K562 (cell line): ENCODE measurements at regions not wholly inside any gene's neighbourhood (a gene's known extent, or its start where the extent isn't known, plus 50 kb on each side); places are given as distances from the start of the nearest gene placed in this dataset.

Experiments used
- CEBPB ChIP-seq: fragments of 450-650 bp; IDR thresholded peaks from 2 replicates; pipeline ENCODE4 v1.6.1; 2016; ENCODE audit warnings: missing genetic modification characterization, missing compliant biosample characterization
- CTCF ChIP-seq, 3 experiments: IDR thresholded peaks in 2 of 3; conservative IDR thresholded peaks in 1 of 3; 2 replicates each; pipeline ENCODE4 v1.5.1; 2011 to 2012; ENCODE audit warnings: low read length in 3 of 3, mild to moderate bottlenecking in 3 of 3, control low read depth in 2 of 3, improper control_type of control experiment in 1 of 3, inconsistent platforms in 1 of 3, low read depth in 1 of 3, mixed read lengths in 1 of 3, moderate library complexity in 1 of 3; ENCODE audit not compliant: insufficient read depth in 2 of 3
- EZH2 ChIP-seq: IDR thresholded peaks from 2 replicates; pipeline ENCODE4 v1.6.1; 2012; ENCODE audit warnings: low read depth, mild to moderate bottlenecking, inconsistent platforms, low read length, borderline replicate concordance
- GMEB1 ChIP-seq: fragments of 250-450 bp; sonication (Bioruptor Pico); IDR thresholded peaks from 2 replicates; pipeline ENCODE4 v1.4.0; 2020; ENCODE audit warnings: mild to moderate bottlenecking
- KDM1A ChIP-seq, 2 experiments: fragments of 450-650 bp; IDR thresholded peaks; 2 replicates each; pipeline ENCODE4 v1.6.1; 2016; ENCODE audit warnings: mild to moderate bottlenecking in 2 of 2
- MEF2A ChIP-seq: IDR thresholded peaks from 2 replicates; pipeline ENCODE4 v1.6.1; 2011; ENCODE audit warnings: low read depth, mild to moderate bottlenecking, low read length, moderate library complexity; ENCODE audit not compliant: control insufficient read depth
- NFE2L1 ChIP-seq: fragments of 450-650 bp; IDR thresholded peaks from 2 replicates; pipeline ENCODE4 v1.6.1; 2016; ENCODE audit warnings: missing genetic modification characterization, low read depth, mild to moderate bottlenecking, missing compliant biosample characterization, moderate library complexity, borderline replicate concordance
- PHF8 ChIP-seq: fragments of 200-600 bp; sonication (generic); IDR thresholded peaks from 2 replicates; pipeline ENCODE4 v1.6.1; 2012; ENCODE audit warnings: mixed run types, mild to moderate bottlenecking, inconsistent platforms, low read length, moderate library complexity, borderline replicate concordance
- POLR2A ChIP-seq: fragments of 450-650 bp; conservative IDR thresholded peaks from 2 replicates; pipeline ENCODE4 v1.6.1; 2016
- POLR2AphosphoS5 ChIP-seq: IDR thresholded peaks from 2 replicates; pipeline ENCODE4 v1.6.1; 2011; ENCODE audit warnings: mild to moderate bottlenecking, low read depth, low read length, moderate library complexity; ENCODE audit not compliant: control insufficient read depth, insufficient read depth
- PREB ChIP-seq: sonication (generic); formaldehyde crosslinking; IDR thresholded peaks from 2 replicates; pipeline ENCODE4 v1.8.1; 2023; ENCODE audit warnings: mild to moderate bottlenecking, missing genetic modification reagents
- RAD21 ChIP-seq, 2 experiments: fragments of 250-450 bp in 1 of 2; fragments of 450-650 bp in 1 of 2; sonication (Bioruptor Pico) in 1 of 2; formaldehyde crosslinking in 1 of 2; IDR thresholded peaks in 1 of 2; conservative IDR thresholded peaks in 1 of 2; 2 replicates each; pipeline versions ENCODE4 v1.4.0 to v1.8.0; 2020 to 2022; ENCODE audit warnings: mild to moderate bottlenecking in 2 of 2, moderate library complexity in 1 of 2
- TOE1 ChIP-seq, 2 experiments: fragments of 450-650 bp in 1 of 2; sonication (generic) in 1 of 2; formaldehyde crosslinking in 1 of 2; IDR thresholded peaks; 2 replicates each; pipeline versions ENCODE4 v1.7.1 to v1.8.0; 2016 to 2022; ENCODE audit warnings: borderline replicate concordance in 2 of 2, mild to moderate bottlenecking in 2 of 2, antibody characterized with exemption in 1 of 2, inconsistent platforms in 1 of 2, low read depth in 1 of 2, missing genetic modification reagents in 1 of 2, moderate library complexity in 1 of 2

GRCh38 chr7:24025094-24025493 lies 258.9 kb upstream of the NPY start:
- TF ChIP-seq CTCF (IDR thresholded peaks at IDR 0.05 in 2 of 3, conservative IDR thresholded peaks at IDR 0.05 in 1 of 3; ENCODE audit: insufficient read depth in 2 of 3, low read depth in 1 of 3, low read length in 3 of 3) (no peak), NFE2L1 (tag) (no peak), CEBPB (tag) (no peak), RAD21 (CRISPR knock-in tag; conservative IDR thresholded peaks at IDR 0.05 in 1 of 2, IDR thresholded peaks at IDR 0.05 in 1 of 2) (no peak), KDM1A (IDR thresholded peaks at IDR 0.05) (no peak), PREB (CRISPR knock-in tag) (no peak), TOE1 (IDR thresholded peaks at IDR 0.05; ENCODE audit: borderline replicate concordance) (no peak), TOE1 (CRISPR knock-in tag; IDR thresholded peaks at IDR 0.05; ENCODE audit: borderline replicate concordance, low read depth) (no peak), EZH2 (no peak), MEF2A (no peak), POLR2A (no peak), GMEB1 (CRISPR knock-in tag) (no peak), POLR2AphosphoS5 (no peak), PHF8 (no peak)
